HG03378 (cell line): ENCODE measurements at regions not wholly inside any gene's neighbourhood (a gene's known extent, or its start where the extent isn't known, plus 50 kb on each side); places are given as distances from the start of the nearest gene placed in this dataset.
A peak's percentile ranks its signal among the peaks of the same experiment; 100 is the strongest.

Experiments used
- ATAC-seq: cut with Tn5 transposase; IDR thresholded peaks from one replicate; pipeline ENCODE4 v1.9.1; 2021; ENCODE audit warnings: mild to moderate bottlenecking, moderate library complexity; ENCODE audit not compliant: unreplicated experiment

DNA sequence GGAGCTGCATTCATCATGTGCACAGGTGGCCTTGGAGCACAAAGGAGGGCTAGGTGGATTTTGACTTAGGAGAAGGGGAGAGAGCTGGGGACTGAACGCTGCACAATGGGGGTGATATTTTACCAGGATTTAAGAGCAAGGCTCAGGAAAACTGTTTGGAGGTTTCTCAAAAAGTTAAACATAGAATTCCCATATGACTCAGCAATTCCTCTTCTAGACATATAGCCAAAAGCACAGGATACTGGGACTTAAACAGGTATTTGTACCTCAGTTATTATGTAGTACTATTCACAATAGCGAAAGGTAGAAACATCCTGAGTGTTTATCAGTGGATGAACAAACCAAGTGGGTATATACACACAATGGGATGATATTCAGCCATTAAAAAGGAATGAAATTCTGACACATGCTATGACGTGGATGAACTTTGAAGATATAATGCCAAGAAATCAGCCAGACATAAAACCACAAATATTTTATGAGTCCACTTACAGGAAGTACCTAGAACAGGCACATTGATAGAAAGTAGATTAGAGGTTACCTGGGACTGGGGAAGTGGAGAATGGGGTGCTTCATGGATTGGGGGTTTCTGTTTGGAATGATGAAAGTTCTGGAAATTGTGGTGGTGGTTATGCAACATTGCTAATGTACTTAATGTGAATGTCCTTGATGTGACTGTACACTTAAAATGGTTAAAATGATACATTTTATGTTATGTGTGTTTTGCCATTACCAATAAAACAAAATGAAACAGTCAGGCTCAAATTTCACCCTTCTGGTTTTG lies 216.9 kb downstream of the HAUS1 start:
- no peak for ATAC-seq

DNA sequence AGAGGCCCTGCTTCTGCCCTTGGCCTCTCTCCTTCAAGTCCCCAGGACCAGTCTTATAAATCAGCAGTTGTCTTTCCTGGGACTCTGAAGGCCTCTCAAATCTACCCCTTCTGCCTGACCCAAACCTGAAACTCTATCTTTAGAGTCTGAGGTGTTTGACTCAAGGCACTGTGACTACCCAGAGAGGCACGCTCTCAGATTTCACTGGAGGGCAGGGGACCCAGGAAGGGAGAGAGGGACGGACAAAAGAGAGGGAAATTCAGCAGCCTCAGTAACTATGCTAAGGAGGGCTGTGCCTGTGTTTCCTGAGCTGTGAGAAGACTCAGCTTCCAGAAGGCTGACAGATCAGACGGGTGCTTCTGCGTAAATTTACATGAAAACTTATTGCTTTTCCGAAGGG lies 217.8 kb downstream of the HAUS1 start:
- ATAC-seq: no peak

DNA sequence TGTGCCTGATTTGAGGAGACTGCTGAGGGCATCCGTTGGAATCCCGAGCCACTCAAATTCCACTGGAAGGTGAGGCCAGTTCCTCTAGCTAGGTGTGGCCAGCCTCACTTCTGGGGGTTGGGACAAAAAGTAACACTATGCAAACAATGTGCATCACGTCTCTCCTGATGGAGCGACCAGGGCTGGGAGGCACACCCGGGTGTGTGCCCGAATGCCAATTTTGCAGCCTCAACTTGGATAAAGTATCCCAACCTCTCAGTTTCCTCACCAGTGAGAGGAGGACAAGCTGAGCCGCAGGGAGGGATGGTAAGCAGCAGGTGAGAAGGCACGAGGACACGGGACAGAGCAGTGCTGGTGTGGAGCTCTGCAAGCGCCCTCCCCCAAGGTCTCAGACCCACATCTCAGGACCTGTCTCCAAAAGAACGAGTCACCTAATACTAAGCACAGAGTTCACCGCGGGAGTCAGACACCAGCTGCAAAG lies 218.3 kb downstream of the HAUS1 start:
- no peak for ATAC-seq

DNA sequence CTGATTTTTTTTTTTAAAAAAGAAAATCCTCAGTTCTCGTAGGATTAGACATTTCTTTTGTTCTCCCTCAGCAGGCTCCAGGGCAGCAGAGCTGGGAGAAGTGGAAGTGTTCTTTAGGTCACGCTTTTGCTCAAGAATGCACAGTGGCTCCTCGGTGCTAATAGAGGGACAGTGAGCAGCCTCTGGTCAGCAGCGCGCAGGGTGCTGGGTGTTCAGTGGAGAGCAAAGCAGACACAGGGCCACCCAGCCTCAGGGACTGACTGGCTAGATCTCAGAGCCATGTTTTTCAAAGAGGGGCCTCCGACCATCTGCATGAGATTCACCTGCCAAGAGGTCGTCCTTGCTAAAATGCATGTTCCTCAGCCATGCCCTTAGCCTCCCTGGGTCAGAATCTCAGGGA lies 218.8 kb downstream of the HAUS1 start:
- no peak for ATAC-seq

DNA sequence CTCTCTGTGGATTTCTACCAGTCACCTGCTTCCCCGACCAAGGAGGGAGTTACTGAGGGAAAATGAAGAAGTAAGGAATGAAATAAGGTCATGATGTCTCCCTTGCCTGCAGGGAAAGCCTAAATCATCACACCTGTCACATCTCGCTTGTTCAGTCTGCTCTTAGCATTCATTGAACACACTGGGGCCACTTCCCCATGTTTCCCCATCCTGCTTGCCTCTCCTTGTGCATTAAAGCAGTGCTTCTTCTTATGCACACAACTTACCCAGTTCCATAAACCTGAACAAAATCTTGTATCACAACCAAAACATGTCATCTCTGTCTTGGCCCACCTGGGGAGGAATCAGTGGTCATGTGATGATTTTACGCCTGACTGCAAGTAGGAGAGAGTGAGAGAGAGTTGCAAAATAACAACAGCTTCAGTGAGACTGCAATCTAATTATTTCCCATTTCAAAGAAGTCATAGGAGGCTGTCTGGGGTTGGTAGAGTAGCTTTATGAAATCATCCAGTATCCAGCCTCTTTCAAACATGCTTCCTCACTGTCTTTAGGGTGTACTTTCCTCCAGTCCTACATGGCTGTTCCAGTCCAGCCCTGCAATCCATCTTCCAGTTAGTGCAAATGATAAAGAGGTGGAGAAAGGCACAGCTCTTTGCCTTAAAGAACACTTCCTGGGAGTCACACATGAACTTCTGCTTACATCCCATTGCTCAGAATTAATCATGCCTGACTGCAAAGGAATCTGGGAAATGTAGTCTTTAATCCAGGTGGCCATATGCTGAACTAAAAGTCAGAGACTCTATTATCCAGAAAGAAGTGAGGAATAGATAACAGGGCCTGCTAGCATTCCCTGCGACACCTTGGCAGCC lies 220.1 kb downstream of the HAUS1 start:
- ATAC-seq: peak; percentile 56

DNA sequence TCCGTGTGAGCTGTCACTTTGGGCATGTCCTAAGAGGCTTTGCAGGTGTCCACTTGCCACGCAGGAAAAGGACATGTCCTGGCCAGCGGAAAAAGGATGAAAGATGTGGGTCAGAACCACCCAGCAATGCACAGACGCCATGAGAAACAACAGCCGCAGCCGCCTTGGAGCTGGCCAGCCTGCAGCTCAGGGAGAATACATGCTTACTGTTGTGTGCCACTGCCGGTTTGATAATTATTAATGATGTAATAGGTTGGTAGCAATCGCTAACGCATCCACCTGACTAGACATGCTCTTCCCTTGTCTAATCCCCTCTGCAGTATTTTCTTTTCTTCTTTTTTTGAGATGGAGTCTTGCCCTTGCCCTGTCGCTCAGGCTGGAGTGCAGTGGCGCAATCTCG lies 221.7 kb downstream of the HAUS1 start:
- no peak for ATAC-seq

DNA sequence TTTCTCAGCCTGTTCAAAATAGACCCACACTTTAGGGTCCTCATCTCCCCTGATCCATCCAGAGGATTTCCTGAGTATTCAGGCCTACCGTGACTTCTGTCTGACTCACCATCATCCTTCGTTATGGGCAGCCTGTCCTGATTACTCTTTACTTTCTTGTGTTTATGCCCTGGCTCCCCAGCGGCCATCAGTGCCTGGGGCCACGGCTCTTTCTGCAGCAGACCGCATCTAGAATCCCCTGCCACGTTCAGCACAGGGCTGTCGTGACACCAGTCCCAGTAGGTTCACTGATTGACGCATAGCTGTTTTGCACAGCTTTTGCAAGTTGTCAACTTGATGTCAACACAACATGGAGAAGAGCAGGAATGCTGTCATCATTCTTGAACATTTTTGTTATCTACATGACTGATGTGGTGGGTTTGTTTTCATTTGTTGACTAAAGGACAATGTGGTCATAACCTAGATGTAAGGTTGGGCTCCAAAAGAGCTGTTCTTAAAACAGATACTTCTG lies 225.6 kb downstream of the HAUS1 start:
- no peak for ATAC-seq

DNA sequence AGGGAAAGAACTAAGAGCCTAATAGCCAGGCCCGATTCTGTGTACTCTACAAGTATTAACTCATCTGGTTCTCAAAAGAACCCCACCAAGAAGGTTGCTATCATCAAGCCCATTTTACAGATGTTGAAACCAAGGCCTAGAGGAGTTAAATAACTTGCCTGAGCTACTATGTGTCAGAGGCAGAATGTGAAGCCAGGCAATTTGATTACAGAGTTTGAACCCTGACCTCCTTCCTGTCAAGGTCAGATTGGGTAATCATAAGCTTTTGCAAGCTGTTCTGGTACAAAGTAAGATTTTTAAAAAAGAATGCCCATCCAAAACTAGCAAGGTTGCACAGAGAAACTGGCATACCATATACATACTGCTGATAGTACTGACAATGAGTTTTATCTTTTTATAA lies 227.1 kb downstream of the HAUS1 start:
- ATAC-seq: no peak

DNA sequence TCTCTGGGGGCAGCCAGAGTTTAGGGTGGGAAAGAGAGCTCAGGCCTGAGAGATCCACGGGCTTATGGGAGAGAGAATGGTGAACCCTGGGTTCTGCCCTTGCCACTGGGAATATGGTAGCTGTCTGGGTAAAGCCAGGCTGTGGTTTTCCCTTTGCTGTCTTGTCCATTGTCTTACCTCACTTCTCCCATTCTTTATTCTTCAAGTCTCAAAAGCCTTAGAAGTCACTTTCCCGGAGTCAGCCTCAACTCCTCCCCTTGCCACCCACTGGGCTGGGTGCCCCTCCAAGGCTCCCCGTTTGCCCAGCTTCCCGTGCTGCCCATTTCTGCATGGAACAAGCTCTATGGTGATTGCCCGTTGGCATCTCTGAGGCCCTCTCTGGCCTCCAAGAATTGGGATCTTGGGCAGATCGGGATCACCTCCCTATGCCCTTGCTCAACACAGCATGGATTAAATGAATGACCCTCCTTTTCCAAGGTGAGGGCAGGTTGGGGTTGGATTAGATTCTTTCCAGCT lies 228.2 kb downstream of the HAUS1 start:
- ATAC-seq: no peak

DNA sequence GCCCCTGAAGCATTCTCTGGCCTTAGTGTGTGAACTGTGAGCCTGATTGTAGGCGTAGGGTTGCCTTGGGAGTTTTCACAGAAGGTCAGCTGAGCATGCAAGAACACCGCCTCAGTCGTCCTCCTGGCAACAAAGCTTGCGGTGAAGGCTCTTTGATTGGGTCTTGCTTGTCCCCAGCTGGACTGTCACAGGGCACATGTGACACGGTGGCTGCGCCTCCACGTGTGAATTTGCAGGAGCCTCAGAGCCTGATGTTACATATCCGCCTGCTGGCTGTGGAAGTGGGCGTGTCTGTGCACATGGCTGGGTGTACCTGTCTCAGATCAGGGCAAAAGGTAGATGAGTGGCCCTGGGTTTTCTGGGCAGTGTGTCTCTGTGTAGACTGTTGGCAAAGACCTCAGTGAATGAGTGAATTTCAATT lies 228.7 kb downstream of the HAUS1 start:
- ATAC-seq: no peak

DNA sequence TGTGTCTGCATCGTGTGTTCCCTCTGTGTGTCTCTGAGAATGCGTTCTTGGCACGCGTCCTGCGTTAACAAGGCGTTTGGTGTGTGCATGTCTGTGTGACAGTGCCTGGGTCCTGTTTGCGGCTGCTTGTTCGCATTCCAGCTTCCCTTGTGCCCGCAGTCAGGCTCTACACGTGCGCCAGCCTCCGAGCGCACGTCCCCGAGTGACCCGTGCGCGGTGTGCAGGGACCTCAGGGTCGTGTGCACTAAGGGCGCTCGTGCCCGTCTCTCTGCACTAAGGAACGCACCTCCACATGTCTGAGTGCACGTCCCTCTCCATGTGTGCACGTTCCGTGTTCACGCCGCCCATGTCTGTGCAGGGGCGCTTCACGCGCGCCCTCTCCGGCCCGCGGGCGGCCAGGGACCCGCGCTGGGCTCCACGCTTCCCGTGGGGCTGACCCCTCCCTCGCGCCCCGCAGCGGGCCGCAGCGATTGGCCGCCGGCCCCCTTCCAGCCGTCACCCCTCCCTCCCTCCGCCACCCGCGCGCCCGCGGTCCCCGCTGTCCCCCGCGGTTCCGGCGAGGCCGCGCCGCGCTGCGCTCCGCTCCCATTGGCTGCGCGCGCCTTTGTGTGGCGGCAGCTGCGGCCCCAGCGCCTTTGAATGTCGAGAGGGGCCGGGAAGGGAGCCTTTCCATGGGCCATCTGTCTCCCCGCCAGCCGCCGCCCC lies 229.4 kb downstream of the HAUS1 start:
- ATAC-seq: no peak

DNA sequence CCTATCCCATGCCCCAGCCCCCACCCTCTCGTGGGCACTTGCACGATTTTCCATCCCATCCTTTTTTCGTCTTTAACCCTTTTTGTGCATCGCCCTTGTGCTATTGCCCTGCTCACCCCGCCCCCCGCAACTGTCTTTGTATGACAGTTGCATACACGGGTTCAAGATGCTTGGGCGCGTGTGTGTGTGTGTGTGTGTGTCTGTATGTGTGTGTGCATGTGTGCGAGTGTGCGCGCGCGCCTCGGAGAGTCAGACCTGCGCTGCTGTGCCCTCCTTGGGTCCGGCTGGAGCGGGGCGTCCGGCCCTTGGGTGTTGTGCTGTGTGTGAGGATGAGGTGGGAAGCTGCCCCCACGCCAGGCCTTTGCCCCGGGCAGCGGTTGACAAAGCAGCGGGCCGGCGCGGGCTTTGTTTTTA lies 230.7 kb downstream of the HAUS1 start:
- ATAC-seq: no peak

DNA sequence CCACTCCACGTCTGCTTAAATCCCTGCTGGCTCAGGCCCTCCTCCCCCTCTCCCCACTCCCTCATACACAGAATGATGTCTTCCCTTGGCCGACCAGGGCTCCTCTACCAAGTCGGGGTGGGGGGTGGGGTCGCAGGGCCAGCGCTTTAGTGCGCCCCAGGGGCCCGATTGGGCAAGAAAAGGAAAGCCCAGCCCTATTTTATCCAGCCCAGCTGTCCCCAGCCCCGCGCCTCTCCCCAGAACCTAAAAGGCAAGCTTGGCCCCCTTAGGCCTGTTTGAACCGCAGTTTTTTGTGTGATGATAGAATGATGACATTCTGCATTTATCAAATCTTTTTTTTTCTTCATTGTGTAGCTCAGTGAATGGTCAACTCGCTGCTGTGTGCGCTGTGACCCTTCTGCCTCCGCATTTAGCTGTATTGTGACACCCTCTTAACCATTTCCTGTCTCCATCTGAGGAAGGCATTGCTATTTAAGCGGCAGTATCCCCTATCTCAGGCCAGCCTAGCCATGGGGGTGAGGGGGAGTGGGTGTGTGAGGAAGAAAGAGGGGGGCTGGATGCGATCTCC lies 231.4 kb downstream of the HAUS1 start:
- no peak for ATAC-seq

DNA sequence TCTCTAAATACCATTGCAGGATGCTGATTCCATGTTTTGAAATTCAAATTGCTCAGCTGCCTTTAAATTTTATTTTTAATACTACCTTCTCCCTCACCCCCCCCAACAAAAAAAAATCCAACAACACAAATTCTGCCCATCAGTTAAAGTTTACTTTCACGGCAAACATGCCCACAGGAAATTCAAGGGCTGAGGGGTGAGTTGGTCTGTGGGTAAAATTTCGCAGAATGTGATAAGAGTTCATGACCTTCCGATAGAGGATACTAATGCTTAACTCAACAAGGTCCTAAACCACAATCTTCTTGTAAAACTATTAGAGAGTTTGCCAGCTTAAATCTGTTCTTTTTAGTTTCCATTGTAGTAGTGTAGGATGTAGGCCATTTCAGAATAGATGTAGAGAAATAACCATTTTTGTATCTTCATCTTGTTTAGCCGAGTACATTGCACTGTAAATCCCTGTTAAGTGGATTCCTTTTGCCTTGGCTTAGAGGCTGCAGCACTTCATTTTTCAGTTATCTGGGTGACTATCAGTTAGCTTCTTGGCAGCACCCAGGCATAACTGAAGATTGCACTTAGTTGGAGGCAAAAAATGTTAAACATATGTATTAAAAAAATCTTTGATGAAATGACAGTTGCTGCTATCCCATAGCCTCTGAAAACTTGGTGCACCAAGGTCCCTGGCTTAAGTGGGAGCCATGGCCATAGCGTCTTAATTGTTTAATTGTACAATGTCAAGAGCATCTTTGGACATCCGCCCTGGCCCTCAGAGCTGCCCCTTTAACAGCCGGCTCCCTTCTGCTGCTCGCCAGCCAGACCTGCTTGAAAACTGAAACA lies 232.3 kb downstream of the HAUS1 start:
- ATAC-seq: no peak

DNA sequence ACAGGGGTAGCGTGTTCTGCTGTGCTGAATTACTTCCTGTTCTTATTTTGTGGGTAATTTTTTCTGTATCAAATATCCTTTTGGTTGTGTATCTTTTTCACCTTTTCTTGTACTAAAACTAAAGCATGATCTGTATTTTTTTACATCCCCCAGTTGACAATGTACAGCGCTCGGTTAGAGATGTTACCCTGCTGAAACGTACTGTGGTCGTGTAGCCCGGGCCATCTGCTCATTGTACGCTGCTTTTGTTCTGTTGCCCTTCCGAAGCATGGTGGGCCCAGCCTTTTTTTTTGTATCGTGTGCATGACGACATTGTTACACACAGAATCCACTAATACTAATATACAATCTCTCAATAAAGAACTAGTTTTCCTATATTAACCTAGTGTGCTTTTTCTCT lies 233.1 kb downstream of the HAUS1 start:
- no peak for ATAC-seq

DNA sequence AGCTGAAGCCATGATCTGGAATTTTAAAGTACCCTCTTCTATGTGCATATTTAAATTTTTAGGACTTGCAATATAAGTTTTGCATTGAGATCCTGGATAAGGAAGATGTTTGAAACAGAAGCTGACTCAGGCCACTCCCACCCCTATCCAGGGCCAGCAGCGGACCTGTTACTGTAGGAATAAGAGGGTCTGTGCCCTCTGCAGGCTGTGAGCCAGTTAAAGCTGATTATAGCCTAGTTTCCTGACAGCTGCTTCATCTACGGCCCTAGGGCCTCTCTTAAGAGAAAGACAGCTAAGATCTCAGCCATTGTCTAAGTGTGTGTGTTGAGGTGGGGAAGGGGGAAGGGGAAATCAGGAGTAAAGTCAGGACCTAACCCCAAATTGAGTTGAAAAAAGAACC lies 234.0 kb downstream of the HAUS1 start:
- ATAC-seq: no peak

DNA sequence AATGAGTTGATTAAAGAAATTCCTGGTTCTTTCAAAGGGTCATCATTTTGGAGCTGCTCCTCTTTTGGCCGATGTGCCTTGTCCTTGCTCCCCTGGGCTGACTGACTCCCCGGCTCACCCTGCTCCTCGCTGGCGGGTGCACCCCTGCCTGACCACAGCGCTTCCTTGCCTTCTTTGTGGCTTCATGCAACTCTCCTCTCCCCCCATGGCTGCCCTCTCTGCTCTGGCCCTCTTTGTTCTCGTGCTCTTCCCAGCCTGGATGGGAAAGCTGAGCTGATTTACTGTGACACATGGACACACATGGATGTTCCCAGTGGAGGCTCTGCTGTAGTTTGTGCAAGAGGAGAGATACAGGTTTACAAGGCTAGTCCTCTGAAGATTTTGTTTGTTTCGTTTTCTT lies 234.6 kb downstream of the HAUS1 start:
- ATAC-seq: no peak

DNA sequence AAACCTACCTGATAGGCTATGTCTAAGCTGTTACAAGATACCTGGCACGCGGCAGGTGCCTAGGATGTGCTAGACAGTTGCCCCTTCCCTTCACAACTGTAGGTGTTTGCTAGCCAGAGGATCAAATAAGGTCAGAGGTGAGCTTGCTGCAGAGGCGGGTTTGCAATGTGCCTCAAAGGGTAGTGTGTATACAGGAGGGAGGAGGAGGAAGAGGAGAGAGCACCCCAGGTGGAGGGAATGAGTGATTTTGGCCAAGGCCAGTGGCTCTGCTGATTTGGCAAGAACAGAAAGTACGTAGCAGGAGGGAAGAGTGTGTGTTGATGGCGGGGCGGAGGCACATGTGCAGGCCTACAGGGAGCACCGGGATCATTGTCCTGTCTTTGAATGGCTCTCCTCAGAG lies 236.5 kb downstream of the HAUS1 start:
- ATAC-seq: no peak

DNA sequence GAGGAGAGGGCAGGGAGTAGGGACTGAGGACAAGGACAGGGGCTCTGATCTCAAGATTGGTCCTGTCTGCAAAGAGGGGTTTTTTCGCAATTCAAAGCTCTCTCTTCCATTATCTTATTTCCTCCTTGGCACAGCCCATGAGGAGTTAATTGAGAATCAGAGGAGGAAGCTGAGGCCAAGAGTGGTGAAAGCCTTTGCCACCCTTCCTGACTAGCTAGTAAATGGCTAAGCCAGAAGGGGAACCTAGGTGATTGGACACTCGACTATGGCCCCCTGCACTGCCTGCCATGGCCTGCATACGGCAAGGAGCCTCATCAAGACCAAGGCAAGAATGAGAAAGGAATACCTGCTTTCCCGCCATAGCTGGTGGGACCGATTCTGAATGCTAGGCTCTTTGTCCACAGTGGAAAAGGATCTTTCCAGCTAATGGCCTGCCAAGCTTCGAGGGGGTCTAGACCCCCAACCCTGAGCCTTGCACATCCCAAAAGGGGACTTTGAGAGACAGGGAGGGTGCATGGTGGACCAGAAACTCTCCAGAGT lies 237.9 kb downstream of the HAUS1 start:
- ATAC-seq: no peak

DNA sequence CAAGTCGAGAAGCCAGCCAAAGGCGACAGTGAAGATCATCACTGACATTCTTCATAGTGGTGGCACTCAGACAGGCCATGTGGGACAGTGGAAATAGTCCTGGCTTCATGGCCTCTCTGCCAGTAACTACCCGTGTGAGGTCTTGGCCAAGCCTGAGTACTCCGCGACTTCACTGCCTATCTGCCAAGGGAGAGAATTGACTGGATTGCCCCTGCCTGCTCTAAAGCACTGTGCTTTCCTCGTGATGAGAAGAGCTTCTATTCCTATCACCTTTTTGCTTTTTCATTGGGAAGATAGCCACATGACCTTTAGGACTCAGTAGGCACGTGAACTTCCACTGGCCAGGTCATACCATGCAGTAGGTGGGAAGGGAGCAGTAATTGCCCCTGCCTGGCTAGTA lies 239.3 kb downstream of the HAUS1 start:
- no peak for ATAC-seq
